ENCODE measurements at regions not wholly inside any gene's neighbourhood (a gene's known extent, or its start where the extent isn't known, plus 50 kb on each side); places are given as distances from the start of the nearest gene placed in this dataset.
"Not testable (repeated sequence)": the region's sequence is repeated elsewhere in the genome, so short reads cannot be mapped to it uniquely, and the experiment has no call there.

- not testable (repeated sequence) for TF ChIP-seq REST (tag by site-specific recombination; IDR thresholded peaks at IDR 0.05); ZNF398 (tag by site-specific recombination; IDR thresholded peaks at IDR 0.05); CTCF (tag by site-specific recombination; IDR thresholded peaks at IDR 0.05); ZNF157 (tag by site-specific recombination; IDR thresholded peaks at IDR 0.05); ZNF391 (tag by site-specific recombination; IDR thresholded peaks at IDR 0.05; ENCODE audit: borderline replicate concordance, low read depth); ZNF76 (tag by site-specific recombination; IDR thresholded peaks at IDR 0.05; ENCODE audit: borderline replicate concordance, low read depth)
Observed at GRCh38 chr1:143764831-143765230, 207.0 kb downstream of the FAM72C start.
